IMR-90 (cell line): ENCODE measurements at regions not wholly inside any gene's neighbourhood (a gene's known extent, or its start where the extent isn't known, plus 50 kb on each side); places are given as distances from the start of the nearest gene placed in this dataset.

Experiments
- ATAC-seq: fragments of 200-7000 bp; cut with Tn5 transposase; 2 replicates; pipeline ENCODE4 v1.9.1; 2020; ENCODE audit warnings: low read depth, mild to moderate bottlenecking, moderate library complexity
- BruUV-seq: library from RNA; stranded (reverse); fragments of 400-500 nt; replicated peaks from 2 replicates; lab custom pipeline; 2021; lab: Mats Ljungman, UMichigan
- CTCF ChIA-PET: fragments of 300-600 bp; formaldehyde crosslinking; extraction: SDS; loops from one replicate; lab custom pipeline; 2021; ENCODE audit warnings: antibody characterized with exemption; lab: Yijun Ruan, JAX
- POLR2A ChIA-PET: fragments of 300-600 bp; sonication (Branson Sonifier 250); formaldehyde crosslinking; loops from one replicate; lab custom pipeline; 2022; ENCODE audit warnings: antibody characterized with exemption; ENCODE audit not compliant: unreplicated experiment; lab: Charles Lee
- DNase-seq: peaks from one replicate; pipeline ENCODE4 v3.0.0; 2013
- H2AFZ ChIP-seq: replicated peaks from 2 replicates; pipeline ENCODE3; 2013; ENCODE audit warnings: low read length, mild to moderate bottlenecking; ENCODE audit not compliant: poor library complexity
- H2AK5ac ChIP-seq: 2 replicates; pipeline ENCODE4 v1.6.1; 2013; ENCODE audit warnings: low read depth, low read length, inconsistent platforms
- H2AK9ac ChIP-seq: replicated peaks from 2 replicates; pipeline ENCODE3; 2013; ENCODE audit warnings: mild to moderate bottlenecking, low read depth, low read length, moderate library complexity; ENCODE audit not compliant: poor library complexity
- H2BK120ac ChIP-seq: 2 replicates; pipeline ENCODE4 v1.6.1; 2013; ENCODE audit warnings: low read depth, low read length, inconsistent platforms
- H2BK15ac ChIP-seq: 3 replicates; pipeline ENCODE4 v1.6.1; 2013; ENCODE audit warnings: low read depth, low read length, inconsistent platforms
- H2BK20ac ChIP-seq: 2 replicates; pipeline ENCODE4 v1.6.1; 2013; ENCODE audit warnings: low read depth, mild to moderate bottlenecking, inconsistent platforms, low read length, moderate library complexity
- H2BK5ac ChIP-seq: 2 replicates; pipeline ENCODE4 v1.6.1; 2013; ENCODE audit warnings: mild to moderate bottlenecking, low read depth, low read length, inconsistent platforms; ENCODE audit not compliant: poor library complexity, severe bottlenecking
- H3K14ac ChIP-seq: replicated peaks from 2 replicates; pipeline ENCODE4 v1.6.1; 2013; ENCODE audit warnings: low read depth, low read length, inconsistent platforms
- H3K18ac ChIP-seq: 2 replicates; pipeline ENCODE4 v1.6.1; 2013; ENCODE audit warnings: low read depth, low read length, control low read depth
- H3K23ac ChIP-seq: 2 replicates; pipeline ENCODE4 v1.6.1; 2013; ENCODE audit warnings: low read depth, low read length, inconsistent platforms
- H3K27ac ChIP-seq: 2 replicates; pipeline ENCODE4 v1.5.1; 2013; ENCODE audit warnings: mild to moderate bottlenecking, control low read depth, low read length; ENCODE audit not compliant: insufficient read depth
- H3K27me3 ChIP-seq: 2 replicates; pipeline ENCODE4 v1.6.1; 2013; ENCODE audit warnings: low read length; ENCODE audit not compliant: control insufficient read depth, insufficient read depth
- H3K36me3 ChIP-seq: 2 replicates; pipeline ENCODE4 v1.6.1; 2013; ENCODE audit warnings: low read length, mixed read lengths; ENCODE audit not compliant: control insufficient read depth, insufficient read depth
- H3K4ac ChIP-seq: 2 replicates; pipeline ENCODE4 v1.6.1; 2013; ENCODE audit warnings: low read depth, low read length, inconsistent platforms
- H3K4me1 ChIP-seq: 2 replicates; pipeline ENCODE4 v1.6.1; 2013; ENCODE audit warnings: low read length, mixed read lengths; ENCODE audit not compliant: control insufficient read depth, insufficient read depth
- H3K4me2 ChIP-seq: 2 replicates; pipeline ENCODE4 v1.6.1; 2013; ENCODE audit warnings: low read depth, mild to moderate bottlenecking, control low read depth, low read length, moderate library complexity
- H3K4me3 ChIP-seq: 2 replicates; pipeline ENCODE4 v1.5.1; 2013; ENCODE audit warnings: low read depth, mild to moderate bottlenecking, control low read depth, low read length, moderate library complexity; ENCODE audit not compliant: insufficient read depth
- H3K56ac ChIP-seq: 2 replicates; pipeline ENCODE4 v1.6.1; 2013; ENCODE audit warnings: low read length, inconsistent platforms; ENCODE audit not compliant: insufficient read depth; ENCODE audit errors: extremely low read depth
- H3K79me1 ChIP-seq, 2 experiments: 2 replicates each; pipeline ENCODE4 v1.6.1; 2013; ENCODE audit warnings: low read length in 2 of 2, inconsistent platforms in 1 of 2, low read depth in 1 of 2
- H3K9ac ChIP-seq: 2 replicates; pipeline ENCODE4 v1.6.1; 2013; ENCODE audit warnings: low read depth, low read length, control low read depth
- H3K9me1 ChIP-seq: 2 replicates; pipeline ENCODE4 v1.6.1; 2013; ENCODE audit warnings: low read length, inconsistent platforms; ENCODE audit not compliant: insufficient read depth
- H3K9me3 ChIP-seq: 2 replicates; pipeline ENCODE4 v1.6.1; 2013; ENCODE audit warnings: low read length; ENCODE audit not compliant: control insufficient read depth, insufficient read depth
- H4K20me1 ChIP-seq: 2 replicates; pipeline ENCODE4 v1.6.1; 2013; ENCODE audit warnings: low read length, inconsistent platforms; ENCODE audit not compliant: insufficient read depth
- H4K5ac ChIP-seq: 2 replicates; pipeline ENCODE4 v1.6.1; 2013; ENCODE audit warnings: mild to moderate bottlenecking, low read depth, low read length, control low read depth
- H4K8ac ChIP-seq, 2 experiments: 2 replicates each; pipeline ENCODE4 v1.6.1; 2013; ENCODE audit warnings: low read depth in 2 of 2, low read length in 2 of 2, control low read depth in 1 of 2, inconsistent platforms in 1 of 2
- H4K91ac ChIP-seq: 2 replicates; pipeline ENCODE4 v1.6.1; 2013; ENCODE audit warnings: low read depth, low read length, inconsistent platforms; ENCODE audit not compliant: insufficient read depth
- BHLHE40 ChIP-seq: fragments of 150-350 bp; IDR thresholded peaks from 2 replicates; pipeline ENCODE4 v1.6.1; 2016; ENCODE audit warnings: mild to moderate bottlenecking, low read depth, low read length
- CEBPB ChIP-seq: IDR thresholded peaks from 2 replicates; pipeline ENCODE4 v1.6.1; 2012; ENCODE audit warnings: low read depth, low read length, improper control_type of control experiment
- MAZ ChIP-seq: IDR thresholded peaks from 2 replicates; pipeline ENCODE4 v1.6.1; 2012; ENCODE audit warnings: low read depth, mild to moderate bottlenecking, low read length, improper control_type of control experiment, moderate library complexity, borderline replicate concordance
- POLR2A ChIP-seq: IDR thresholded peaks from 2 replicates; pipeline ENCODE4 v1.6.1; 2012; ENCODE audit warnings: mild to moderate bottlenecking, low read depth, low read length
- RCOR1 ChIP-seq: IDR thresholded peaks from 2 replicates; pipeline ENCODE4 v1.6.1; 2012; ENCODE audit warnings: mild to moderate bottlenecking, low read length, improper control_type of control experiment; ENCODE audit not compliant: insufficient replicate concordance
- SMC3 ChIP-seq: fragments of 150-350 bp; IDR thresholded peaks from 2 replicates; pipeline ENCODE4 v1.6.1; 2016; ENCODE audit warnings: low read depth, mild to moderate bottlenecking, antibody characterized with exemption, low read length, moderate library complexity
- dilution Hi-C: fragments of 300-500 bp; cut with HindIII; formaldehyde crosslinking; loops from one replicate; pipeline ENCODE4 v1.14.3; 2018; ENCODE audit warnings: low sequenced_read_pairs; ENCODE audit not compliant: unreplicated experiment
- in situ Hi-C: fragments of 300-500 bp; cut with MboI; formaldehyde crosslinking; loops from 3 replicates; pipeline ENCODE4 v1.14.3; 2019; ENCODE audit warnings: low sequenced_read_pairs, inconsistent platforms, mixed read lengths
- intact Hi-C: fragments of 100-400 bp; cut with micrococcal nuclease; formaldehyde crosslinking; loops from 2 replicates; pipeline ENCODE4 v1.10.0; 2022
- TF ChIP-seq, protein P1 (sequence below): fragments of 150-350 bp; IDR thresholded peaks from 2 replicates; pipeline ENCODE4 v1.6.1; 2017; ENCODE audit warnings: mild to moderate bottlenecking, antibody characterized with exemption, low read length, low read depth
- TF ChIP-seq, protein P2 (sequence below): conservative IDR thresholded peaks from 2 replicates; pipeline ENCODE4 v1.5.1; 2012; ENCODE audit warnings: mild to moderate bottlenecking, low read depth, low read length, improper control_type of control experiment
- TF ChIP-seq, protein P3 (sequence below): fragments of 150-350 bp; IDR thresholded peaks from 2 replicates; pipeline ENCODE4 v1.6.1; 2016; ENCODE audit warnings: low read depth, mild to moderate bottlenecking, low read length, moderate library complexity, borderline replicate concordance

DNA sequence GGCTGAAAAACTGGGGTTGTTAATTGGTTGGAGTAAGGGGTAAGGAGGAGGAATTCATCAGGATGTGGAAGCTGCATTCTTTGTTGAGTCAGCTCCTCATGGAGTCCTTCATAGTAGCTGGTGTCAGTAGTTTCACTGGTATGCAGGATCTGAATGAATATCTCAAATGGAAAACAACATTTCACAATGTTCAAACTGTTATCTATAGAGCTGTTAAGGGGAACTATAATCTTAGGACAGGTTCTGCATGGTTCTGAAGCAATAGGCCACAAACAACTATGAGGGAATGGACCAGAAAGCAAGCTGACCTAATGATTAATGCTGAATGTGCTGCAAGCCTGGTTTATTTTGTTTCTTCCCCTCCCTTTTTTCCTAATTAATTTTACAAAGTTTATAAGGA is 225.8 kb downstream of the IPMK start:
- ChIA-PET CTCF (no interaction called here), POLR2A (no interaction called here)
- Histone ChIP-seq H3K14ac (no peak overlapping the region), H3K23ac (no peak overlapping the region), H4K8ac (no peak overlapping the region), H4K5ac (no peak overlapping the region), H3K56ac (no peak overlapping the region), H3K9me3 (no peaks in the 10 kb centered on the region), H3K36me3 (no peaks in the 10 kb centered on the region), H3K18ac (no peak overlapping the region), H3K27me3 (no peaks in the 10 kb centered on the region), H2BK15ac (no peak overlapping the region), H3K9me1 (no peaks in the 10 kb centered on the region), H3K79me1 (no peaks in the 10 kb centered on the region), H2AK9ac (no peak overlapping the region), H2BK5ac (no peak overlapping the region), H3K9ac (no peak overlapping the region), H2AFZ (no peak overlapping the region), H4K20me1 (no peaks in the 10 kb centered on the region), H3K4ac (no peak overlapping the region), H2BK20ac (no peak overlapping the region), H3K4me3 (no peak overlapping the region), H3K4me2 (no peak overlapping the region), H2BK120ac (no peak overlapping the region), H3K4me1 (peaks cover 2% of the 10 kb centered on the region; the same call in 1 of the 2 replicates), H3K27ac (no peak overlapping the region), H2AK5ac (no peak overlapping the region), H4K91ac (no peak overlapping the region)
- DNase-seq, result no peak
- no peak for ATAC-seq
- dilution Hi-C loops, result no loop called here
- no peak for TF ChIP-seq BHLHE40
- no peak for TF ChIP-seq CEBPB
- no peak for TF ChIP-seq SMC3
- TF ChIP-seq, protein P1, sequence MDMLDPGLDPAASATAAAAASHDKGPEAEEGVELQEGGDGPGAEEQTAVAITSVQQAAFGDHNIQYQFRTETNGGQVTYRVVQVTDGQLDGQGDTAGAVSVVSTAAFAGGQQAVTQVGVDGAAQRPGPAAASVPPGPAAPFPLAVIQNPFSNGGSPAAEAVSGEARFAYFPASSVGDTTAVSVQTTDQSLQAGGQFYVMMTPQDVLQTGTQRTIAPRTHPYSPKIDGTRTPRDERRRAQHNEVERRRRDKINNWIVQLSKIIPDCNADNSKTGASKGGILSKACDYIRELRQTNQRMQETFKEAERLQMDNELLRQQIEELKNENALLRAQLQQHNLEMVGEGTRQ, result no peak
- no peak for TF ChIP-seq POLR2A
- no peak for TF ChIP-seq MAZ
- no peak for TF ChIP-seq RCOR1
- TF ChIP-seq, protein P2, sequence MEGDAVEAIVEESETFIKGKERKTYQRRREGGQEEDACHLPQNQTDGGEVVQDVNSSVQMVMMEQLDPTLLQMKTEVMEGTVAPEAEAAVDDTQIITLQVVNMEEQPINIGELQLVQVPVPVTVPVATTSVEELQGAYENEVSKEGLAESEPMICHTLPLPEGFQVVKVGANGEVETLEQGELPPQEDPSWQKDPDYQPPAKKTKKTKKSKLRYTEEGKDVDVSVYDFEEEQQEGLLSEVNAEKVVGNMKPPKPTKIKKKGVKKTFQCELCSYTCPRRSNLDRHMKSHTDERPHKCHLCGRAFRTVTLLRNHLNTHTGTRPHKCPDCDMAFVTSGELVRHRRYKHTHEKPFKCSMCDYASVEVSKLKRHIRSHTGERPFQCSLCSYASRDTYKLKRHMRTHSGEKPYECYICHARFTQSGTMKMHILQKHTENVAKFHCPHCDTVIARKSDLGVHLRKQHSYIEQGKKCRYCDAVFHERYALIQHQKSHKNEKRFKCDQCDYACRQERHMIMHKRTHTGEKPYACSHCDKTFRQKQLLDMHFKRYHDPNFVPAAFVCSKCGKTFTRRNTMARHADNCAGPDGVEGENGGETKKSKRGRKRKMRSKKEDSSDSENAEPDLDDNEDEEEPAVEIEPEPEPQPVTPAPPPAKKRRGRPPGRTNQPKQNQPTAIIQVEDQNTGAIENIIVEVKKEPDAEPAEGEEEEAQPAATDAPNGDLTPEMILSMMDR, result no peak
- TF ChIP-seq, protein P3, sequence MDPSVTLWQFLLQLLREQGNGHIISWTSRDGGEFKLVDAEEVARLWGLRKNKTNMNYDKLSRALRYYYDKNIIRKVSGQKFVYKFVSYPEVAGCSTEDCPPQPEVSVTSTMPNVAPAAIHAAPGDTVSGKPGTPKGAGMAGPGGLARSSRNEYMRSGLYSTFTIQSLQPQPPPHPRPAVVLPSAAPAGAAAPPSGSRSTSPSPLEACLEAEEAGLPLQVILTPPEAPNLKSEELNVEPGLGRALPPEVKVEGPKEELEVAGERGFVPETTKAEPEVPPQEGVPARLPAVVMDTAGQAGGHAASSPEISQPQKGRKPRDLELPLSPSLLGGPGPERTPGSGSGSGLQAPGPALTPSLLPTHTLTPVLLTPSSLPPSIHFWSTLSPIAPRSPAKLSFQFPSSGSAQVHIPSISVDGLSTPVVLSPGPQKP, result no peak
- in situ Hi-C loops, result no loop called here
- BruUV-seq, result no TSS peak
- intact Hi-C loops, result no loop called here
